WTC11 (cell line): ENCODE measurements at regions not wholly inside any gene's neighbourhood (a gene's known extent, or its start where the extent isn't known, plus 50 kb on each side); places are given as distances from the start of the nearest gene placed in this dataset.

Experiments used
- ATAC-seq: fragments of 200-7000 bp; cut with Tn5 transposase; 2 replicates; pipeline ENCODE4 v1.10.0; 2021; ENCODE audit warnings: mild to moderate bottlenecking, moderate library complexity
- CTCF ChIA-PET: fragments of 300-600 bp; sonication (Branson Sonifier 250); formaldehyde crosslinking; loops from one replicate; lab custom pipeline; 2021; ENCODE audit warnings: antibody characterized with exemption; lab: Charles Lee
- POLR2A ChIA-PET: fragments of 350-600 bp; sonication (Branson Sonifier 250); formaldehyde crosslinking; loops from one replicate; lab custom pipeline; 2021; ENCODE audit warnings: antibody characterized with exemption; lab: Charles Lee
- DNase-seq: peaks from one replicate; pipeline ENCODE4 v3.0.0; 2021; ENCODE audit warnings: low spot score
- H3K27ac Mint-ChIP-seq: 2 replicates; pipeline ENCODE4 v1.8.0; 2021; ENCODE audit warnings: mixed read lengths
- H3K27me3 Mint-ChIP-seq: 2 replicates; pipeline ENCODE4 v1.8.0; 2021; ENCODE audit warnings: low read depth, mild to moderate bottlenecking, moderate library complexity, mixed read lengths
- H3K36me3 Mint-ChIP-seq: 2 replicates; pipeline ENCODE4 v1.8.0; 2021; ENCODE audit warnings: mixed read lengths
- H3K4me1 Mint-ChIP-seq: 2 replicates; pipeline ENCODE4 v1.8.0; 2022; ENCODE audit warnings: mixed read lengths
- H3K4me3 Mint-ChIP-seq: 2 replicates; pipeline ENCODE4 v1.8.0; 2021; ENCODE audit warnings: mild to moderate bottlenecking, moderate library complexity, mixed read lengths
- H3K9me3 Mint-ChIP-seq: 2 replicates; pipeline ENCODE4 v1.8.0; 2021; ENCODE audit warnings: mixed read lengths
- AFF4 ChIP-seq: sonication (generic); formaldehyde crosslinking; IDR thresholded peaks from 2 replicates; pipeline ENCODE4 v1.8.1; 2023; ENCODE audit warnings: mild to moderate bottlenecking, missing genetic modification reagents, borderline replicate concordance
- CBFB ChIP-seq: sonication (generic); formaldehyde crosslinking; IDR thresholded peaks from 2 replicates; pipeline ENCODE4 v1.8.1; 2022; ENCODE audit warnings: mild to moderate bottlenecking, low read depth, missing genetic modification reagents
- GTF2I ChIP-seq: fragments of 250-450 bp; sonication (Bioruptor Pico); conservative IDR thresholded peaks from 2 replicates; pipeline ENCODE4 v1.4.0; 2021; ENCODE audit warnings: mild to moderate bottlenecking
- IRF1 ChIP-seq: sonication (generic); formaldehyde crosslinking; IDR thresholded peaks from 2 replicates; pipeline ENCODE4 v1.8.0; 2023; ENCODE audit warnings: missing genetic modification reagents
- IRF2 ChIP-seq: sonication (generic); formaldehyde crosslinking; IDR thresholded peaks from 2 replicates; pipeline ENCODE4 v1.8.0; 2022; ENCODE audit warnings: low read depth, missing genetic modification reagents, borderline replicate concordance
- TCF7 ChIP-seq: sonication (generic); formaldehyde crosslinking; IDR thresholded peaks from 2 replicates; pipeline ENCODE4 v1.8.0; 2022; ENCODE audit warnings: mild to moderate bottlenecking, low read depth, missing genetic modification reagents, moderate library complexity
- ZNF219 ChIP-seq: sonication (generic); formaldehyde crosslinking; IDR thresholded peaks from 2 replicates; pipeline ENCODE4 v1.8.0; 2023; ENCODE audit warnings: missing genetic modification reagents, mild to moderate bottlenecking, borderline replicate concordance
- ZNF317 ChIP-seq: sonication (generic); formaldehyde crosslinking; IDR thresholded peaks from 2 replicates; pipeline ENCODE4 v1.8.1; 2023; ENCODE audit warnings: low read depth, mild to moderate bottlenecking, moderate library complexity, missing genetic modification reagents, borderline replicate concordance
- ZSCAN18 ChIP-seq: fragments of 250-450 bp; sonication (Bioruptor Pico); IDR thresholded peaks from 2 replicates; pipeline ENCODE4 v2.1.2; 2022; ENCODE audit warnings: mild to moderate bottlenecking, moderate library complexity
- TF ChIP-seq, protein P1 (sequence below): sonication (generic); formaldehyde crosslinking; IDR thresholded peaks from 2 replicates; pipeline ENCODE4 v1.8.0; 2022; ENCODE audit warnings: mild to moderate bottlenecking, missing genetic modification reagents
- TF ChIP-seq, protein P2 (sequence below): sonication (generic); formaldehyde crosslinking; IDR thresholded peaks from 2 replicates; pipeline ENCODE4 v1.8.0; 2023; ENCODE audit warnings: missing genetic modification reagents, mild to moderate bottlenecking, borderline replicate concordance
- TF ChIP-seq, protein P3 (sequence below): sonication (generic); formaldehyde crosslinking; IDR thresholded peaks from 2 replicates; pipeline ENCODE4 v1.8.1; 2022; ENCODE audit warnings: mild to moderate bottlenecking, moderate library complexity, missing genetic modification reagents
- TF ChIP-seq, protein P4 (sequence below): sonication (generic); formaldehyde crosslinking; IDR thresholded peaks from 2 replicates; pipeline ENCODE4 v1.8.1; 2022; ENCODE audit warnings: mild to moderate bottlenecking, missing genetic modification reagents, moderate library complexity, borderline replicate concordance

DNA sequence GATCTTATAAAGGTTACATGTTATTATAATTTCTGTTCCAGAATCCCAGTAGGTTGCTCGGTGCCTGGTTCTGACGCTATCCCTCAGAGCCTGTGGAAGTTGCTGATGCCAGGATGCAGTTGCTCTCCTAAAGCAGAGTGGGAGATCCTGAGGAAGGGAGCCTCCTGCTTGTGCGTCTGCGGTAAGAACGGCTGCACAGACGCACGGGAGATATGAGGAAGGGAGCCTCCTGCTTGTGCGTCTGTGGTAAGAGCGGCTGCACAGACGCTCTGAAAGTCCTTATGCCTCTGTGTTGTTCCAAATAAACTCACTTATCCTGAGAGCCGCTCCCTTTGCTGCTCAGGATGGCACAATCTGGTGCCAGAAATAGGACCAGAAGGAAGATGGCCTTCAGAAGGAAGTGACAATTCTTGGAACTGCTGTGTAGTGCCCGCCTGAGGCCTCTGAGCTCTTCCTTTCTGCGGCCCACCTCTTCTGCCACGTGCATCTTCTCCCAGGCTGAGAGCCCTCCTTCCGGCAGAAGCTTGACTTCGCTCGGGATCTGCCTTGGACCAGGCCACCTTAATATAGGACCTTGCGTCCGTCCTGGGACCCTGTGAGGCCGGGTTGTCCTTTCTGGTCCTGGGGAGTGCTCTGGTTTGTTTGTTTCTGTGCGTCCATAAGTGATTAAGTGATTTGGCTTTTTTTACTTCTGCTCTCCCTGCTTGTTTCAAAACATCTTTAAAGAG is 89.5 kb downstream of the RTP5 start (continued):
- TF ChIP-seq IRF1 (CRISPR knock-in tag) = no peak

- TF ChIP-seq CBFB (CRISPR knock-in tag) (no peak), ZSCAN18 (CRISPR knock-in tag) (no peak), IRF2 (no peak), TCF7 (no peak), ZNF317 (CRISPR knock-in tag) (no peak), AFF4 (CRISPR knock-in tag) (no peak), GTF2I (CRISPR knock-in tag) (no peak), ZNF219 (CRISPR knock-in tag) (no peak)
- TF ChIP-seq, protein P1, sequence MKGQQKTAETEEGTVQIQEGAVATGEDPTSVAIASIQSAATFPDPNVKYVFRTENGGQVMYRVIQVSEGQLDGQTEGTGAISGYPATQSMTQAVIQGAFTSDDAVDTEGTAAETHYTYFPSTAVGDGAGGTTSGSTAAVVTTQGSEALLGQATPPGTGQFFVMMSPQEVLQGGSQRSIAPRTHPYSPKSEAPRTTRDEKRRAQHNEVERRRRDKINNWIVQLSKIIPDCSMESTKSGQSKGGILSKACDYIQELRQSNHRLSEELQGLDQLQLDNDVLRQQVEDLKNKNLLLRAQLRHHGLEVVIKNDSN (CRISPR knock-in tag) = no peak
- TF ChIP-seq, protein P2, sequence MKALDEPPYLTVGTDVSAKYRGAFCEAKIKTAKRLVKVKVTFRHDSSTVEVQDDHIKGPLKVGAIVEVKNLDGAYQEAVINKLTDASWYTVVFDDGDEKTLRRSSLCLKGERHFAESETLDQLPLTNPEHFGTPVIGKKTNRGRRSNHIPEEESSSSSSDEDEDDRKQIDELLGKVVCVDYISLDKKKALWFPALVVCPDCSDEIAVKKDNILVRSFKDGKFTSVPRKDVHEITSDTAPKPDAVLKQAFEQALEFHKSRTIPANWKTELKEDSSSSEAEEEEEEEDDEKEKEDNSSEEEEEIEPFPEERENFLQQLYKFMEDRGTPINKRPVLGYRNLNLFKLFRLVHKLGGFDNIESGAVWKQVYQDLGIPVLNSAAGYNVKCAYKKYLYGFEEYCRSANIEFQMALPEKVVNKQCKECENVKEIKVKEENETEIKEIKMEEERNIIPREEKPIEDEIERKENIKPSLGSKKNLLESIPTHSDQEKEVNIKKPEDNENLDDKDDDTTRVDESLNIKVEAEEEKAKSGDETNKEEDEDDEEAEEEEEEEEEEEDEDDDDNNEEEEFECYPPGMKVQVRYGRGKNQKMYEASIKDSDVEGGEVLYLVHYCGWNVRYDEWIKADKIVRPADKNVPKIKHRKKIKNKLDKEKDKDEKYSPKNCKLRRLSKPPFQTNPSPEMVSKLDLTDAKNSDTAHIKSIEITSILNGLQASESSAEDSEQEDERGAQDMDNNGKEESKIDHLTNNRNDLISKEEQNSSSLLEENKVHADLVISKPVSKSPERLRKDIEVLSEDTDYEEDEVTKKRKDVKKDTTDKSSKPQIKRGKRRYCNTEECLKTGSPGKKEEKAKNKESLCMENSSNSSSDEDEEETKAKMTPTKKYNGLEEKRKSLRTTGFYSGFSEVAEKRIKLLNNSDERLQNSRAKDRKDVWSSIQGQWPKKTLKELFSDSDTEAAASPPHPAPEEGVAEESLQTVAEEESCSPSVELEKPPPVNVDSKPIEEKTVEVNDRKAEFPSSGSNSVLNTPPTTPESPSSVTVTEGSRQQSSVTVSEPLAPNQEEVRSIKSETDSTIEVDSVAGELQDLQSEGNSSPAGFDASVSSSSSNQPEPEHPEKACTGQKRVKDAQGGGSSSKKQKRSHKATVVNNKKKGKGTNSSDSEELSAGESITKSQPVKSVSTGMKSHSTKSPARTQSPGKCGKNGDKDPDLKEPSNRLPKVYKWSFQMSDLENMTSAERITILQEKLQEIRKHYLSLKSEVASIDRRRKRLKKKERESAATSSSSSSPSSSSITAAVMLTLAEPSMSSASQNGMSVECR (CRISPR knock-in tag) = no peak
- TF ChIP-seq, protein P3, sequence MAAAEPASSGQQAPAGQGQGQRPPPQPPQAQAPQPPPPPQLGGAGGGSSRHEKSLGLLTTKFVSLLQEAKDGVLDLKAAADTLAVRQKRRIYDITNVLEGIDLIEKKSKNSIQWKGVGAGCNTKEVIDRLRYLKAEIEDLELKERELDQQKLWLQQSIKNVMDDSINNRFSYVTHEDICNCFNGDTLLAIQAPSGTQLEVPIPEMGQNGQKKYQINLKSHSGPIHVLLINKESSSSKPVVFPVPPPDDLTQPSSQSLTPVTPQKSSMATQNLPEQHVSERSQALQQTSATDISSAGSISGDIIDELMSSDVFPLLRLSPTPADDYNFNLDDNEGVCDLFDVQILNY (CRISPR knock-in tag) = no peak
- TF ChIP-seq, protein P4, sequence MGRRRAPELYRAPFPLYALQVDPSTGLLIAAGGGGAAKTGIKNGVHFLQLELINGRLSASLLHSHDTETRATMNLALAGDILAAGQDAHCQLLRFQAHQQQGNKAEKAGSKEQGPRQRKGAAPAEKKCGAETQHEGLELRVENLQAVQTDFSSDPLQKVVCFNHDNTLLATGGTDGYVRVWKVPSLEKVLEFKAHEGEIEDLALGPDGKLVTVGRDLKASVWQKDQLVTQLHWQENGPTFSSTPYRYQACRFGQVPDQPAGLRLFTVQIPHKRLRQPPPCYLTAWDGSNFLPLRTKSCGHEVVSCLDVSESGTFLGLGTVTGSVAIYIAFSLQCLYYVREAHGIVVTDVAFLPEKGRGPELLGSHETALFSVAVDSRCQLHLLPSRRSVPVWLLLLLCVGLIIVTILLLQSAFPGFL (CRISPR knock-in tag) = no peak
- TF ChIP-seq, all 79 proteins: peak for 0
- ChIA-PET POLR2A (no interaction called here), CTCF (interaction anchor here (1.8 kb wide), 1 partner anchor 9 kb away, joined by 11 read pairs; no protein-coding TSS in a partner anchor)
- no peaks in the 10 kb centered on the region for H3K9me3 Mint-ChIP-seq
- H3K27me3 Mint-ChIP-seq = no peaks in the 10 kb centered on the region; the same call in 1 of the 2 replicates
- DNase-seq = no peak
- no peak overlapping the region for H3K4me3 Mint-ChIP-seq
- no peaks in the 10 kb centered on the region for H3K36me3 Mint-ChIP-seq
- no peaks in the 10 kb centered on the region for H3K4me1 Mint-ChIP-seq
- ATAC-seq = no peak
- H3K27ac Mint-ChIP-seq = no peak overlapping the region
These were observed 90.3 kb downstream of the RTP5 start for GRCh38 chr2:241959751-241960269.
